GM13977 (cell line): ENCODE measurements at regions not wholly inside any gene's neighbourhood (a gene's known extent, or its start where the extent isn't known, plus 50 kb on each side); places are given as distances from the start of the nearest gene placed in this dataset.

Experiments
- DNase-seq: peaks from one replicate; pipeline ENCODE4 v3.0.0; 2012; ENCODE audit warnings: low spot score
- CTCF ChIP-seq: IDR thresholded peaks from 2 replicates; pipeline ENCODE4 v1.5.1; 2012; ENCODE audit warnings: mild to moderate bottlenecking, control low read depth; ENCODE audit not compliant: insufficient read depth; ENCODE audit errors: extremely low read depth, missing control alignments
- in situ Hi-C: fragments of 300-500 bp; cut with MboI; formaldehyde crosslinking; loops from one replicate; pipeline ENCODE4 v1.12.0; 2022; ENCODE audit warnings: low sequenced_read_pairs, low pct_unique_long_range_greater_than_20kb, mixed read lengths, inconsistent platforms; ENCODE audit not compliant: unreplicated experiment

GRCh38 chr11:69869311-69869939 is 50.2 kb upstream of the FGF3 start:
- in situ Hi-C loops = no loop called here
- DNase-seq = no peak
- TF ChIP-seq CTCF = no peak

GRCh38 chr11:69870766-69871165 is 51.5 kb upstream of the FGF3 start:
- in situ Hi-C loops = no loop called here
- no peak for TF ChIP-seq CTCF
- no peak for DNase-seq

- TF ChIP-seq CTCF = no peak
- DNase-seq = no peak
- in situ Hi-C loops = no loop called here
Observed at GRCh38 chr11:69873166-69874077, 54.2 kb upstream of the FGF3 start.

- in situ Hi-C loops = no loop called here
- DNase-seq = no peak
Observed at GRCh38 chr11:69874178-69874983, 55.2 kb upstream of the FGF3 start.

GRCh38 chr11:69874984-69875624 is 55.9 kb upstream of the FGF3 start:
- no peak for TF ChIP-seq CTCF
- no peak for DNase-seq
- in situ Hi-C loops = no loop called here

More at GRCh38 chr11:69874178-69874983, 55.2 kb upstream of the FGF3 start:
- no peak for TF ChIP-seq CTCF

DNA sequence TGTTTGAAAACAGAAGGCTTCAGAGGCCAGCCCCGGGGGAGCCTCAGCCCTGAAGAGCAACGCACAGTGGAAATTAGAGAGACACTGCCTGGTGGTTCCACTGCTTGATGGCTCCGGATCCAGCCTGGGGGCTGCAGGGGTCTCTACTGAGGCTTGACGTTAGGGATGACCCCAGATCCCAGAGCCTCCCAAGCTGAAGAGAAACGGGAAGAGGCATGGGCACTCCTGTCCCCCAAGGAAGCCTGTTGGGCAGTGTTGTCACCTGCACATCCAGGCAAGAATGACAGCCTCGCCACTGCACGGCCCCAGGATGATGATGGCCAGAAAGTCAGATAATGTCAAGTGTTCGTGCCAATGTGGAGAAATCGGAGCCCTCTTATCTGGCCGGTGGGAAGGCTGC is 56.8 kb upstream of the FGF3 start:
- no peak for TF ChIP-seq CTCF
- DNase-seq = no peak
- in situ Hi-C loops = no loop called here
